Tibial nerve (tissue), 4 donors: ENCODE measurements at regions not wholly inside any gene's neighbourhood (a gene's known extent, or its start where the extent isn't known, plus 50 kb on each side); places are given as distances from the start of the nearest gene placed in this dataset.

Source experiments
- EP300 ChIP-seq, 2 donors: sonication (generic); formaldehyde crosslinking; IDR thresholded peaks; one replicate each; pipeline ENCODE4 v1.6.1; 2017; ENCODE audit warnings: antibody characterized with exemption in 2 of 2, mild to moderate bottlenecking in 1 of 2
- POLR2A ChIP-seq, 2 donors: fragments of 450-650 bp; IDR thresholded peaks; one replicate each; pipeline ENCODE4 v1.6.1; 2017; ENCODE audit warnings: antibody characterized with exemption in 2 of 2, mild to moderate bottlenecking in 2 of 2, moderate library complexity in 2 of 2
- TF ChIP-seq, protein P1 (sequence below), 5 experiments: fragments of 200-600 bp in 3 of 5; fragments of 450-650 bp in 2 of 5; sonication (generic) in 3 of 5; IDR thresholded peaks; one replicate each; pipeline ENCODE4 v1.5.1; 2016 to 2019; ENCODE audit warnings: antibody characterized with exemption in 5 of 5, mild to moderate bottlenecking in 3 of 5, moderate library complexity in 2 of 5

DNA sequence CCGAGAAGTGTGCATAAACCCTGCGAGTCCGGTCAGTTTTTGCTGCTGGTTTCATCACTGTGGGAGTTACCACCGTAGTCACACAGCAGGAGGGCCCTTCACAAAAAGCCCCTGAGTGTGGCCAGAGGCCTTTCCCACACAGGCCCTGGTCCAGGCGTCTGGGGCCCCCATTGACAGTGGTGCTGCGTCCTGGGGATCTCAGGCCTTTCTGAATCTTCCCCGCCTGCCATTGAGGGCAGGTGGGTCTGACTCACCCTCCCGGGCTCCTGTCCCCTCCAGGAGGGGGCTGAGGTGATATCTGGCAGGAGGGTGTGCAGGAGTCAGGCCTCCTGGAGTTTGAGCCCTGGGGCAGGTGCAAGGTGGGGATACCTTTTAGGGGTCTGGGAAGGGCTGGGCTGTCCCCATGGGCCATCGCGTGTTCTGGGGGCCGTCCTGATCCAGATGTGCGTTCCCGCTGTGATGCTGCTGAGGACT is 358.5 kb downstream of the TMEM121 start:
- TF ChIP-seq, protein P1, sequence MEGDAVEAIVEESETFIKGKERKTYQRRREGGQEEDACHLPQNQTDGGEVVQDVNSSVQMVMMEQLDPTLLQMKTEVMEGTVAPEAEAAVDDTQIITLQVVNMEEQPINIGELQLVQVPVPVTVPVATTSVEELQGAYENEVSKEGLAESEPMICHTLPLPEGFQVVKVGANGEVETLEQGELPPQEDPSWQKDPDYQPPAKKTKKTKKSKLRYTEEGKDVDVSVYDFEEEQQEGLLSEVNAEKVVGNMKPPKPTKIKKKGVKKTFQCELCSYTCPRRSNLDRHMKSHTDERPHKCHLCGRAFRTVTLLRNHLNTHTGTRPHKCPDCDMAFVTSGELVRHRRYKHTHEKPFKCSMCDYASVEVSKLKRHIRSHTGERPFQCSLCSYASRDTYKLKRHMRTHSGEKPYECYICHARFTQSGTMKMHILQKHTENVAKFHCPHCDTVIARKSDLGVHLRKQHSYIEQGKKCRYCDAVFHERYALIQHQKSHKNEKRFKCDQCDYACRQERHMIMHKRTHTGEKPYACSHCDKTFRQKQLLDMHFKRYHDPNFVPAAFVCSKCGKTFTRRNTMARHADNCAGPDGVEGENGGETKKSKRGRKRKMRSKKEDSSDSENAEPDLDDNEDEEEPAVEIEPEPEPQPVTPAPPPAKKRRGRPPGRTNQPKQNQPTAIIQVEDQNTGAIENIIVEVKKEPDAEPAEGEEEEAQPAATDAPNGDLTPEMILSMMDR (IDR thresholded peaks at IDR 0.05), result no peak
- TF ChIP-seq POLR2A (IDR thresholded peaks at IDR 0.05), result no peak
- no peak for TF ChIP-seq EP300 (IDR thresholded peaks at IDR 0.05)
